Rectal smooth muscle tissue (tissue), 1 donor: ENCODE measurements at regions not wholly inside any gene's neighbourhood (a gene's known extent, or its start where the extent isn't known, plus 50 kb on each side); places are given as distances from the start of the nearest gene placed in this dataset.

Experiments
- H3K27ac ChIP-seq: one replicate; pipeline ENCODE4 v1.7.0; 2013; ENCODE audit warnings: low read depth, low read length, inconsistent platforms
- H3K27me3 ChIP-seq: one replicate; pipeline ENCODE4 v1.7.0; 2013; ENCODE audit warnings: low read length; ENCODE audit not compliant: control insufficient read depth, insufficient read depth
- H3K36me3 ChIP-seq: one replicate; pipeline ENCODE4 v1.7.0; 2013; ENCODE audit warnings: low read length; ENCODE audit not compliant: control insufficient read depth, insufficient read depth
- H3K4me1 ChIP-seq: one replicate; pipeline ENCODE4 v1.7.0; 2013; ENCODE audit warnings: low read length; ENCODE audit not compliant: control insufficient read depth, insufficient read depth
- H3K4me3 ChIP-seq: one replicate; pipeline ENCODE4 v1.7.0; 2013; ENCODE audit warnings: low read length
- H3K9ac ChIP-seq: one replicate; pipeline ENCODE4 v1.7.0; 2013; ENCODE audit warnings: low read length

- H3K27me3 ChIP-seq = no peaks in the 10 kb centered on the region
- no peaks in the 10 kb centered on the region for H3K4me1 ChIP-seq
- H3K9ac ChIP-seq = no peak overlapping the region
- no peak overlapping the region for H3K27ac ChIP-seq
- H3K4me3 ChIP-seq = no peak overlapping the region
- H3K36me3 ChIP-seq = no peaks in the 10 kb centered on the region
Observed at GRCh38 chr2:53182601-53183000, 585.0 kb upstream of the CHAC2 start.

GRCh38 chr2:53181759-53182158, 585.8 kb upstream of the CHAC2 start:
- Histone ChIP-seq H3K27ac (no peak overlapping the region), H3K36me3 (no peaks in the 10 kb centered on the region), H3K9ac (no peak overlapping the region)

GRCh38 chr2:53177327-53177726, 590.3 kb upstream of the CHAC2 start:
- H3K36me3 ChIP-seq = no peaks in the 10 kb centered on the region
- H3K4me1 ChIP-seq = no peaks in the 10 kb centered on the region
- H3K4me3 ChIP-seq = no peak overlapping the region
- H3K9ac ChIP-seq = no peak overlapping the region
- H3K27ac ChIP-seq = no peak overlapping the region
- no peaks in the 10 kb centered on the region for H3K27me3 ChIP-seq

More at GRCh38 chr2:53181759-53182158, 585.8 kb upstream of the CHAC2 start:
- H3K4me1 ChIP-seq = no peaks in the 10 kb centered on the region
- no peaks in the 10 kb centered on the region for H3K27me3 ChIP-seq
- H3K4me3 ChIP-seq = no peak overlapping the region

- H3K4me3 ChIP-seq = no peak overlapping the region
- no peaks in the 10 kb centered on the region for H3K36me3 ChIP-seq
- H3K9ac ChIP-seq = no peak overlapping the region
- no peaks in the 10 kb centered on the region for H3K27me3 ChIP-seq
- no peak overlapping the region for H3K27ac ChIP-seq
- no peaks in the 10 kb centered on the region for H3K4me1 ChIP-seq
Observed at GRCh38 chr2:53174539-53174938, 593.1 kb upstream of the CHAC2 start.

GRCh38 chr2:53173698-53174455, 593.7 kb upstream of the CHAC2 start:
- Histone ChIP-seq H3K36me3 (no peaks in the 10 kb centered on the region), H3K9ac (no peak overlapping the region), H3K27ac (no peak overlapping the region), H3K4me1 (no peaks in the 10 kb centered on the region), H3K27me3 (no peaks in the 10 kb centered on the region), H3K4me3 (no peak overlapping the region)

- Histone ChIP-seq H3K27ac (no peak overlapping the region), H3K36me3 (no peaks in the 10 kb centered on the region), H3K27me3 (no peaks in the 10 kb centered on the region), H3K4me1 (no peaks in the 10 kb centered on the region), H3K4me3 (no peak overlapping the region), H3K9ac (no peak overlapping the region)
Observed at GRCh38 chr2:53173091-53173490, 594.5 kb upstream of the CHAC2 start.

- H3K27me3 ChIP-seq = no peaks in the 10 kb centered on the region
Observed at GRCh38 chr2:53170466-53170865, 597.1 kb upstream of the CHAC2 start.

GRCh38 chr2:53167227-53167626, 600.4 kb upstream of the CHAC2 start:
- Histone ChIP-seq H3K27me3 (no peaks in the 10 kb centered on the region), H3K9ac (no peak overlapping the region), H3K36me3 (no peaks in the 10 kb centered on the region), H3K4me3 (no peak overlapping the region), H3K27ac (no peak overlapping the region), H3K4me1 (no peaks in the 10 kb centered on the region)

More at GRCh38 chr2:53170466-53170865, 597.1 kb upstream of the CHAC2 start:
- H3K27ac ChIP-seq = no peak overlapping the region
- H3K4me3 ChIP-seq = no peak overlapping the region
- no peaks in the 10 kb centered on the region for H3K36me3 ChIP-seq
- no peaks in the 10 kb centered on the region for H3K4me1 ChIP-seq
- H3K9ac ChIP-seq = no peak overlapping the region

- Histone ChIP-seq H3K4me1 (no peaks in the 10 kb centered on the region), H3K4me3 (no peak overlapping the region), H3K27ac (no peak overlapping the region), H3K27me3 (no peaks in the 10 kb centered on the region), H3K36me3 (no peaks in the 10 kb centered on the region), H3K9ac (no peak overlapping the region)
Observed at GRCh38 chr2:53150146-53150545, 617.5 kb upstream of the CHAC2 start.

GRCh38 chr2:53148221-53148620, 619.4 kb upstream of the CHAC2 start:
- Histone ChIP-seq H3K27ac (no peak overlapping the region), H3K4me1 (no peaks in the 10 kb centered on the region), H3K9ac (no peak overlapping the region), H3K27me3 (no peaks in the 10 kb centered on the region), H3K4me3 (no peak overlapping the region), H3K36me3 (no peaks in the 10 kb centered on the region)

- H3K36me3 ChIP-seq = no peaks in the 10 kb centered on the region
- no peaks in the 10 kb centered on the region for H3K27me3 ChIP-seq
- no peak overlapping the region for H3K27ac ChIP-seq
- H3K9ac ChIP-seq = no peak overlapping the region
- no peak overlapping the region for H3K4me3 ChIP-seq
- H3K4me1 ChIP-seq = no peaks in the 10 kb centered on the region
Observed at GRCh38 chr2:53131416-53131815, 636.2 kb upstream of the CHAC2 start.

- H3K27me3 ChIP-seq = no peaks in the 10 kb centered on the region
- H3K9ac ChIP-seq = no peak overlapping the region
- H3K4me1 ChIP-seq = no peaks in the 10 kb centered on the region
- H3K27ac ChIP-seq = no peak overlapping the region
- H3K36me3 ChIP-seq = no peaks in the 10 kb centered on the region
- H3K4me3 ChIP-seq = no peak overlapping the region
Observed at GRCh38 chr2:53130441-53130943, 637.1 kb upstream of the CHAC2 start.

- H3K36me3 ChIP-seq = no peaks in the 10 kb centered on the region
- no peaks in the 10 kb centered on the region for H3K4me1 ChIP-seq
- no peak overlapping the region for H3K27ac ChIP-seq
- no peaks in the 10 kb centered on the region for H3K27me3 ChIP-seq
- H3K4me3 ChIP-seq = no peak overlapping the region
- H3K9ac ChIP-seq = no peak overlapping the region
Observed at GRCh38 chr2:53129851-53130250, 637.8 kb upstream of the CHAC2 start.
